DMS153 treated with DMSO at 0.1 percent for 48 hours (cell line): ENCODE measurements at regions not wholly inside any gene's neighbourhood (a gene's known extent, or its start where the extent isn't known, plus 50 kb on each side); places are given as distances from the start of the nearest gene placed in this dataset.

Experiments used
- DNase-seq: peaks from one replicate; lab custom pipeline; 2025; ENCODE audit not compliant: unreplicated experiment; lab: John Stamatoyannopoulos, UW

DNA sequence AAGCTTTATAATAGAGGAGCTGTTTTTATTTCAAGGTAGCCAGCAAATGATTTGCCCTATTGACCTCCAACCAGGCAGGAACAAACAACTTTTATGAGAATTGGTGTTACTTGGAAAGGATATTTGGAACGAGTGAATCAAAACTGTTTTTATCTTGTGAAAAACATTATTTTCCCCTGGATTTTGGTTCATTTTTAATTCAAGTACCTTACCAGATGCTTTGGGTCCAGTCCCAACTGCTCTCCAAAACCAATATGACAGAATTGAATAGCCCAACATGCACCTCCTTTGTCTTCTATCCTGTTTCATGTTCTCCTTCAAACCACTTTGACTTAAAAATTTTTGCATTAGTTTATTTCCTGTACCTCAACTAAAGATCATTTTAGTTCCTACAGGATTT, 178.6 kb upstream of the RBMS1 start:
- no peak for DNase-seq

DNA sequence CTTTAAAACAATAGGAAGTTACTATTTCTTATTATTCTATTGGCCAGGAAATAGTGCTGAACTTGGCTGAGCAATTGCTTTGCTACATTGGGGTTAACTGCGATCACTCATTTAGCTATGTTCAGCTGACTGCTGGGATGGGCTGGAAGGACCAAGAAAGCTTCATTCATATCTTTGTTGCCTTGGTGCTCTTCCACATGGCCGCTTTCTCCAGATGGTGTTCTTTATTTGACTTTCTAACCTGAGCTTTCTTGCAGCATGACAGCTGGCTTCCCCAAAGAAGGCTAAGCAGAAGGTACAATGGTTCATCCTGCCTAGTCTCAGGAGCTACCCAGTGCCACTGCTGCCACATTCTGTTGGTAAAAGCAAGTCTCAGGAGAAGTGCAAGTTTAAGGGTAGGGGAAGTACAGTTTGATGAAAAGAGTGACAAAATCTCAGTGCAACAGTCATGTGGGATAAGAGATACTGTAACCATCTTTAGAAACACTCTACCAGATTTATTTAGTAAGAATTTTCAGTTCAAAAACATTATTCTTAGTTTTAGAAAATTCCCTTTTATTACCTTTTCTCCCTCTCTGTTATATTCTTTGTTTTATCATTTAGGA, 180.6 kb upstream of the RBMS1 start:
- DNase-seq: no peak

DNA sequence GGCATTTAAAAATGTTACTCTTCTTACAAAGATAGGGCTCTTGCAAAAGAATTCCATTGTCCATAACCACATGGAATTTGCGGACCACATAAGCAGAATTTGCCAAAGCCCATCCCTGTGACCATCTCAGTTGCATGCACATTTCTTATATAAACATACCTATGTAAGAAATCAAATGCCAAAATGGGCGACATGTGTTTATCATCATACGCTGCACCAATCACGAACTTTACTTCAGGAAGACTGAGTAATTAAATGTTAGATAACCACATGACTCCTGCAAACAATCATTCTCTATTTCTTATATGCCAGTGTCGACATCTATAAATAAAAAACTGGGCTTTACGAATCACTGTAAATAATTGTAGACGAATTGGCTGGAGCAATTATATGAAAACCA, 186.1 kb upstream of the RBMS1 start:
- no peak for DNase-seq

DNA sequence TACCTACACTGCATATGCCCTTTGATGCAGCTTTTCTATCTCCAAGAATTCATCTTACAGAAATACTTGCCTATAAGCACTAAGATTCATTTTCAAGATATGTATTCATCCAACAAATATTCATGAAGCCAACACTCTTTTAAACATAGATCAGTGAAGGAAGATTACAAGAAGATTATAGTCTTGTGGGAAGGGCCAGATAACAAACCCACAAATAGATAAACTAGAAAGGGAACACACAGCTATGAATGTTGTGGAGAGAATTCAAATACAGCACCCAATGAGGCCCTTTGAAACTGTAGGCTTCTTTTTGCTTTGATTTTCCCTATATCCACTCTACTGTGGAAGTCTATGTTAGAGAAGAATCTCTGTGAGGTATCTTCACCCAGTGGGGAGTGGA, 186.7 kb upstream of the RBMS1 start:
- no peak for DNase-seq

DNA sequence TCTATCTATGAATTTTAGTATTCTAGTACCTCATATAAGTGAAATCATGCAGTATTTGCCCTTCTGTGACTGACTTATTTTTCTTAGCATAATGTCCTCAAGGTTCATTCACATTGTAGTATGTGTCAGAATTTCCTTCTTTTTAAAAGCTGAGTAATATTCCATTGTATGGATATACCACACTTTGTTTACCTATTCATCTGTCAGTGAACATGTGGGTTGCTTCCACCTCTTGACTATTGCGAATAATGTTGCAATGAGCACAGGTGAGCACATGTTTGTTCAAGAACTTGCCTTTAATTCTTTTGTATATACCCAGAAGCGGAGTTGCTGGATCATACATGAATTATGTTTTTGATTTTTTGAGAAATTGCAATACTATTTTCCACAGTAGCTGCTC, 187.4 kb upstream of the RBMS1 start:
- DNase-seq: no peak

DNA sequence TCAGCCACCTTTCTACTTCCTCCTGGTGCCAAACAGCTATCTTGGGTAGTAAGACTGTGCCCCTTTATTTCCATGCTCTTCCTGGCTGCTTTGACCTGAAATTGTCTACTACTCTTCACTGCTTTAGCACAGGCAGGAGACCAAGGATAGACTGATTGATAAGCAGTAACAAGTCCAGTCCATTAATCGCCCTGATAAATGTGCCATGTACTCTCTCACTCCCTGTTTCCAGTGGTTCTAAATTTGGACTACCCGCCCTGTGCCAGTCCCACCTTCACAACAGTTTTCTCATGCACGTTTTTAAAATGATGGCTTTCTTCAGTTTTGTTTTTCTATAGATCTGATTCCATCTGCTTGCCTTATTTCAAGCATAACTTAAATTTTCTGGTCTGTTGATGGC, 189.6 kb upstream of the RBMS1 start:
- no peak for DNase-seq

DNA sequence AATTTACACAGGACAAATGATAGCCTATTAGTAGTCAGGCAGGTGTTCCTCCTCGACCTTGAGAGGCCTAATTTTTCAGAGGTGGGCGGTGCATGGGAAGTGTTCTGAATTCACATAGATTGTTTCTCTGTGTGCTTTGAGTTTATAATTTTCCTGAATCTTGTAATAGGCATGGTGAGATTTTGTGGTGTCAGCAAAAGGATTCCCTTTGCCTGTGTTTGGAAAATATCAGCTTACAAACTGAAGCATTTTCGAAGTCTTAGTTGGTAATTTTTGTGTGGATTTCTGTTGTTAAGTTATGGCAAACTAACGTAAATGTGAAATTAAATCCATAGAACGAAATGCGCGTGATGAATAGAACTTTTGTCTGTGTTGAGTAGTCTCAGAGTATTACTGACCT, 194.0 kb upstream of the RBMS1 start:
- no peak for DNase-seq

DNA sequence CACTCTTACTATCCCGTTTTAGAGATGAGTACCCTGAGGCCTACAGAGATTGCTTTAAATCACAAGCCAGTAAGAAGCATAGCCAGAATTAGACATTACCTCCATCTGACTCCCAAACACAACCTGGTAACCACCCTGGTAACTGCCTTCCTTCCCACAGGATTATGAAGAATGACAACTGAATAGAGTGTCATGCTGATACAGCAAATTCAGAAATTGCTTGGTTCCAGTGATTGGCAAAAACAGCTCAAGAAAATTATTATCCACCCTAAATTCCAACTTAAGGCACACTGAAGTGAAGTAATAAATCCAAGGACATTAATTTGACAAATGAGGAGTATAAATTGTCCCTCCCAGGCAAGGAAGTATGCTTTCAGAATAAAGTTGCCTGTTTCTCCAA, 195.8 kb upstream of the RBMS1 start:
- DNase-seq: no peak

DNA sequence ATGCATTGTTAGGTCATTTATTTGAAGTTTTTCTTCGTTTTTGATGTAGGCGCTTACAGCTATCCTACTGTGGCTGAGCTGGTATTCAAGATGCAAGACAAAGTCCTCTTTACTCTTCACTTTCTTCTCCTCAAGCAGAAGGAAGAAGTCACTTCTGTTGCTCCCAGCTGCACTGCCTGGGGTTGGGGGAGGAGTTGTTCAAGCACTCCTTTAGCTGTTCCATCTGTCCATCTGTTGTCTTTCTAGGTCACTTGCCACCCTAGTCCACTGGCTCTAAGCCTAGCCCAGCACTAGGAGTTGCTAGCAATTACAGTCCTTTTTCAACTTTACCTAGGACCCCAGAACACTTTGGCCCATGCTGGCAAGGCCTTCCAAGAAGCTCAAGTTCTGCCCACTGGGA, 200.6 kb upstream of the RBMS1 start:
- no peak for DNase-seq

DNA sequence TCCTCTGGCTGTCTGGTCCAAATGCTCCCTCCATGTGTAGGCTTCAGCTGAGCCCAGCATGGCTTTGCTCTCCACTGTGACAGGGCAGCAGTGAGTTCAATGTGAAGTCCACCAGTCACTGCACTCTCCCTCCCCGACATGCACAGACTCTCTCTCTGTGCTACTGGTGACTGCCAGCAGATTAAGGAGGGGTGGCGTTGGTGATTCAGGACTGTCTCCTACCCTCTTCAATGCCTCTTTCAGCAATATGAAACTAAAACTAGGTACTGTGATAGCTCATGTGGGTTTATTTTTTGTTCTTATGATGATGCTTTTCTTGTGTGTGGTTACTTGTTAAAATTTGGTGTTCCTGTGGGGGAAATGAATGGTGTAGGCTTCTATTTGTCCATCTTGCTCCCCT, 201.0 kb upstream of the RBMS1 start:
- no peak for DNase-seq

DNA sequence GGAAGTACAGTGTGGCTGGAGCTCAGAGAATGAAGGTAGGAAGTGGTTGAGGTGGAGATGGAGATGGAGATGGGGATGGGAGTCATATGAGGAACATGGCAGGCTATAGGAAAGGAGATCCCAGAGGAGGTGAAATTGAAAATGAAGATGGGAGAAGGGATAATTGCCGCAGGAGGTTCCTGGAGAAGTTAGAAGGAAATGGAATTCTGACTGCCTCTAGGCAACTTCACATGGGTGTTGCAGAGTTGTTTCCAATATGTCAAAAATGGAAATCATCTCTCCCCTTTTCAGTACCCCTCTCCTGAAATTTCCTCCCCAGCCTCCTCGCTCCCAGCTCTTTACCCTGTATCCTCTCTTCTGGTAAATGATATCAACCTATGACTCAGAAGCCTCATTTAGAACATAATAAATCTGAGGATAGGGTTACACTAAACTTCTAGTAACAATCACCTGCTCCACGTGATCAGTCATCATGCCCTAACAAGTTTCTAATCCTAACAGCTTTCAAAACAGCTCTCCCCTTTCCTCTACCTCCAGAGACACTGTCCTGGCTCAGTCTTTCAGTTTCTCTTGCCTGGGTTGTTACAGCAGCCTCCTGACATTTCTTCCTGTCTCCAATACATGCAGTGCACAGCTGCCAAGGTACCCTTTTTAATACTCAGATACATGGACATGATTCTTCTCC, 201.9 kb upstream of the RBMS1 start:
- DNase-seq: peak; percentile 83

DNA sequence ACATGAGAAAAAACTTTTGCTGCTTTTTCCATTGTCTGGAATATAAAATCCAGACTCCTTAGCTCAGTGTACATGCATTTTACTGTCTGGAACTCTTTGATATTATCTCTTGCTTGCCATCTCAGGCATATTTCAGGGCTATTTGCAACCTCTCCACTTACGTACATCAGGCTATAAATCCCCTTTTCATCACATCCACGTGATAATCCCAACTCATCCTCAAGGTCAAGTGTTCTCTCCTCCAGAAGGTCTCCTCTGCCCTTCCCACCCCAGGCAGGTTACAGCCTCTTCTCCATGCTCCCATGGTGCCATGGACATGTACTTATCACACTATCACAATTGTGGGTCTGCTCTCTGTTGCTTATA, 202.5 kb upstream of the RBMS1 start:
- DNase-seq: no peak

DNA sequence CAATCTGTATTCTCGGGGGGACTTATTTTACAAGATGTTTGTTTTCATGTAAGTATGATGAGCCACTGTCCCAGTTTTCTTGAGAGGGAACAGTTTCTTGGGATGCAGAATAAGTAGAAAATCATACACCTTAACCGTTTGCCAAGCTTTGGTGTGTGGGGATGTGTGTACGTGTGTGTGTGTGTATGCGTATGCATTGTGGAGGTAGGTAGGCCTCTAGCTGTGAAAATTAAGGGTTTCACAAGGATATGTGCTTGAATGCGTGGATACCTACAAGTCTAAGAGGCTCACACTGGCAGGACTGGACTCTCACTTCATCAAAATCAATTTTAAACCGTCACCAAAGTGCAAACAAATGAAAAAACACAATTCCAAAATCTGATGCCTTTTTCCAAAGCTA, 204.2 kb upstream of the RBMS1 start:
- DNase-seq: no peak

DNA sequence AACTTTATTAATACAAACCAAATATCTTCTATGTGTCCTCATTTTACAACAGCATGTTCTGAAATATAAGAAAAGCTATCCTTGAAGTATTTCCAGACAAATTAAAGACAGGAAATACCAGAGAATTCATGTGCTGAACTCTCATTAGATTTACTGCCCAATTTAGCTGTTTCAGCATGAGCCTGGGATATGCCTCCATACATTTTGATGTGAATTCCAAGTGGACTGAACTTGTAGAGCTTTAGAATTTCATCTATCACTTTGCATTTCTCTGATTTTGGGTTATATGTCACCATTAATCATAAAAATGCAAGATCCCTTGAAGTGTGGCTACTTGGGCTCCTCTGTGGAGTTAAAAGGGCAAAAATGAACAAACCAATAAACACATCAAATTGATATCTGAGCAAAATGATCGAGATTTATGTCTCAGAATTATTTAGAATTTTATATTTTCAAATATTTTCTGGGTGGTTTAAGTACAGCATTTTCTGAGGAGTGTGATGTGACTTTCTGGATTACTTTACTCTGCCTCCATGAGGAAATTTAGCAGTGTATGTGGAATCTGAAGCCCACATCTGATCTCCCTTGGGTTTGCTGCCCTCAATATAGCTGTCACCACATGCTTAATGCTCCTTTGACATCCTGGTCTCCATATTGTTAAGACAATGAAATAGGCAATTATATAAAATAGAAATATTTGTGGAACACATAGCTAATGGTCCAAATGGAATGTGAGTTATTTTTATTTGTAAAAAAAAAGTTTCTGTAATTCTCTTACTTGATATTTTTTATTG, 206.6 kb upstream of the RBMS1 start:
- DNase-seq: no peak

DNA sequence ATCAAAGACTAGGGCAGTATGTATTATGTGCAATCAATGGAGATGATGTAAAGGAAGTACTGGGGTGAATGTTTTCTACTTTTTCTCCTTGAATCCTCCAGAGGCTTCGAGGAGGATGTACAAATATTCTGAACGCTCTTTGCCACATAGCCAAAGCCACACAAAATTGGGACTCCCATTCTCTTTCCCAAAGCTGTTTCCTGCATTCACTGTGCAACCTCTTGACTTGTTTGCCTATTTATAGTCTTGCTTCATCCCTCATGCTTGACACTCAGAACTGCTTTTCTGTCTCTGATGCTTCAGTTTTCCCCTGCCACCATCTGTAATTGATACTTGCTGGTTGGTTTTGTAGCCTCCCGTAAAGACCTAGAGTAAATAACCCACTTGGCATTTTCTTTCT, 208.2 kb upstream of the RBMS1 start:
- peak; percentile 37 for DNase-seq

DNA sequence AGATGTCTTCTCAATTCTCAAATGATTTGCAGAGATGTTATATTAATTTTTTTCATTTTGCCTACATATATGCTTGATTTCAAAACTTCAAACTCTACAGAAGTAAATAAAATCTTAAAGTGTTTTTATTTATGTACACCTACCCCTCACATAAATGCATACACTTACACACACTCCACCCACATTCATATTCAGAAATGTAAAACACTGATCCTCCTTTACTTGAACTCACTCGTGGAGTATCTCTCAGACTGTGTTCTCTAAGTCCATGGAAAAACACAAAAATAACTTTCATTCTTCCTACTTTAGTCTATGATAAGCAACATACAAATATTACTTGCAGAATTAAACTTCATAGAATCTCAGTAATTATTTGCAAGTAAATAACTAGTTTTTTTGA, 209.1 kb upstream of the RBMS1 start:
- DNase-seq: no peak

DNA sequence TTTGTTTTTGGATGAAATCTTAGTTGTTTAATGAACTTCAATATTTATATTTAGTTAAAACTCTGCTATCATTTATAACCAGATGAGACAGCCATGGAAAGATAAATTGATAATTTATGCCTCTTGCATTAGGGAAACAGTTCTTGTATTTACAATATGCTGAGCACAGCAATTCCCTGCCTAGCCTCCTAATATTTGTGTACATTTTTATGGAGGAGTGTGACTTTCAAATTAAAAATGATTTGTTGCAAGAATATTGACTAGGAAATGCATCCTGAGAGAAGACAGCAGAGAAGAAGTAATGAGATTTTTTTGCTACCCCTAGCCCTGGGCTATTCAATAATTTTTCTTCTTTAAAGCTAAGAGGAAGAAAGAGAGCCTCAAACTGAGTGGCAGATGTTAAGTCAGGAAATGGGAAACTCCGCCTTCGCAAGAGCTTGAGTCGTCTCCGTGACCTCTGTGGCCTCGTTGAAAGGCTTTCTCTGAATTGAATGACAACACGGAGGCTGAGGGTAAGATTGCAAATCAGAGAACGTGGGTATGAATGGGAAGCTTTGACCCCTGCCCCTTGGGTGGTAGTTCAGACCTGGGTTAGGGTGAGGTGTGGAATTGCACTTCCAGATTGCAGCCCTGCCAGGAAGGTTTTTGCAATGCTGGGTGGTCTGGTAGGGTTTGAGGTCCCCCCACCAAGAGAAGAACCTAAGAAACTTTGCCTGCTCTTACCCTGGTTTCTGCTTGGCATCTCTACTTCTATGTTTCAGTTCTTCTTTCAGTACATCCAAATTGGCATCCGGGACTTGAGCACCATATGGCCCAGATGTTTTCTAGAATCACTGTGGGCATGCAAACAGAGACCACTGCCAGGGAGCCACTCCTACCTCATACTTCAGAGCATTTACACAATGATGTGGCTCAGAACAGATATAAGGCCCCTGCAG, 210.3 kb upstream of the RBMS1 start:
- no peak for DNase-seq

DNA sequence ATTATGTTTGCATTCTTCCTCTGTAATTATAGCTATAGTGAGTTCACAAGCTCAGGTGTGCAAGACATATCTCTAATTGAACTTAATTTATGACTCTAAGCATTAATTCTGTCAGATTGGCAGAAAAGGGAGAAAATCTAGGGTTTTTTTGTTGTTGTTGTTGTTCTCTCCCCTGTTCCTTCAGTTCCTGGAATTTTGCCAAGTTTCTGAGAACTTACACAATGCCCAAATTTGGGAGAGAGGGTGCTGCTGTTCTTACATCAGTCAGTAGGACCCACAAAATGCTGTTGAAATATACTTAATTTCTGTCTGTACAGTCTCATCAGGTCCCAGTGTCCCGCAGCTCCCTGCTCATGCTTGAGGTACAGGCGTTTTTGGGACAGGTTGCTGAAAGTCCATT, 221.8 kb upstream of the RBMS1 start:
- DNase-seq: no peak

DNA sequence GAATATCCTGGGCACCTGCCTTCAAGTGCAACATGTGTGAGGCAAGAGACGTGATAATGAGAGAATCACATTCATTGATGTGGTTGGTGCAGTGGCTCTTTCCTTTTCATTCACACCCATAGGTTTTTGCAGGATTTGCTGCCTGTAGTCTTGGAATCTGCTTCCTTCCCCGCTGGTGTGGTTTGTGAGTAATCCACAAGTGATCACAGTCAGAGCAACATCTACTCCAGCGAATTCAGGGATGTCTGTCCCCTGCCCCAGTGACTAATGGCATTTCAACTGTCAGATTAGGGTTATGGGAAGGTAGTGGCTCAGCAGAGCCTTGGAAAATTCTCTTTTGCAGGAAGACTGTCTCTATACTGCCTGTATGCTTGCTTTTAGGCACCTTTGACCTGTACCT, 225.5 kb upstream of the RBMS1 start:
- no peak for DNase-seq

DNA sequence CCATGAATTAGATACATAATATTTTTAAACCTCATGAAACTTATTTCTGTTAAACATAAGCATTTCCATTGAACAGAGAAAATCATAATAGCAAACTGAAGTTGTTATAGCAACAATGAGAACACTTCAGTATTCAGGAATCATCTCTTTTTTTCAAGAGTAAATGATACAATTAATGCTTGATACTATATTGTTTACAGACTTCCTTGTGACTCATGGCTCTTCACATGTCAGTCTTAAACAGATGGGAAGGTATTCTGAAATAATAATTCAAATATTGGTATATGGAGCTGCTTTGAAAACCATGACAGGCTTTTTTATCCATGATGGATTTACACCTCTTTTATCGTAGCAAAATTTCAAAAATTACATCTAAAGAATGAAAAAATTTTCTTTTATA, 226.5 kb upstream of the RBMS1 start:
- DNase-seq: no peak
